Ammon's horn (tissue), 1 donor: ENCODE measurements at regions not wholly inside any gene's neighbourhood (a gene's known extent, or its start where the extent isn't known, plus 50 kb on each side); places are given as distances from the start of the nearest gene placed in this dataset.

Experiments
- DNase-seq: peaks from one replicate; pipeline ENCODE4 v3.0.0-alpha.2; 2016; ENCODE audit warnings: low spot score

GRCh38 chr2:176647325-176648165 is 378.3 kb downstream of the MTX2 start:
- no peak for DNase-seq

GRCh38 chr2:176648700-176649297 is 379.6 kb downstream of the MTX2 start:
- no peak for DNase-seq

DNA sequence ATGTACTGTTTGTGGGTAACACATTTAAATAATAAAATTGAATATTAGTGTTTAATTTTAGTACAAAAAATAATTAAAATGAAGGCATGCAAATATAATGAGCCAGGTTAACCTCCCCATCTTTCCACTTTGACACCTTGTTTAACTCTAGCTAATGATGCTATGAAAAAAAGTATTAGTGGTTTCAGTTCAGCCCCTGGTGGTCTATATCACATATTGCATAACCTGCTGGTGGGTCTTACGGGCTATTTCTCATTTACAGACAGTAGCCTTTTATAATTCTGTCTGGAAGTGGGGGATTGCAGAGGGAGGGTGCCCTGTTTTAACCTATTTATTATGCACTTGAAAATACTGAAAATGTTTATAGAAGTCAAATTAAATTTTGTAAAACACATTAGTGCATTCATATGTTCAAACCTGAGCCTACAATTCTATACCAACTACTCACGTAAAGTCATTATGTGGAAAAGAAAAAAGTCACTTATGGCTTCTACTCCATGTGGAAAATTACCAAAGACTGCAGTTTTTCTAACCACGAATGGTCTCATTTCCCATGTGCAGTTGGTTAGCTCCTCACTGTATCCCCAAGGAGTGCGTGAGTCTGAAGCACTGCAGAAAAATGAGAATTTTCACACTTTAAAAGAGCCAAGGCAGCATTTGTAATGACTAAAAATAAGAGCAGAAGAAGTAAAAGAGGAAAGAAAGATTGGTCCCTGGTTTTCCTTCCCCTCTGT is 381.0 kb downstream of the MTX2 start:
- no peak for DNase-seq

DNA sequence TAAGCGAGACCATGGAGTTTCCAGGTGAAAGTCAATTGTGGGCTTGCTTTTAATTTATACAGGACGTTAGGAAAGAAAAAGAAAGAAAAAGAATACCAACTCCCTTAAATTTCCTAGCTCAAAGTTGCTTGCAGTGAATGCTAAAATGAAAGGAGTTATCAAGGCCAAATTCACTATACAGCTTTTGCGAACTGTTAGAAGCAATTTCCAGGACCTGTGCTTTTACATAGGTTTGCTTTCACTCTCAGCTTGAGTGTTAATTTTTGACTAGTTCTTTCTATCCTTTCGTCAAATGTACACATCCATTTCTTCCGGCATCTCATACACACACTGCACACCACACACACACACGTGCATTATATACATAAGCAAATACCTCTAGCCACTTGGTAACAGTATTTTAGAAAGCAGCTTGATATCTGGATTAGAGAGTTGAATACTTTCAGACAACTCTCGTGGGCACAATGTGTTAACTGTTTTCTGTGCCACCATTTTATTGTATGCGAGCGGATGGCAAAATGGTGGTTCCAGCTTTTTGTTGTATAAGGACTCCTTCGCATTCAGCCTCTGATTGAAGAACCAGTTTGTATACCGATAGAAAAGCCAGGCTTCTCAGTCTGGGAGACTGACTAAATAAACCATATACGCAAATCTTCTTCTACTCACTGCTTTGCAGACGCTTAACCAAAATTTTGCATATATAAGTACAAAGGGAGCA is 381.8 kb downstream of the MTX2 start:
- DNase-seq = no peak

GRCh38 chr2:176652300-176653182 is 383.3 kb downstream of the MTX2 start:
- DNase-seq = peak; percentile 74

GRCh38 chr2:176653479-176654443 is 384.5 kb downstream of the MTX2 start:
- DNase-seq = peak; percentile 79

DNA sequence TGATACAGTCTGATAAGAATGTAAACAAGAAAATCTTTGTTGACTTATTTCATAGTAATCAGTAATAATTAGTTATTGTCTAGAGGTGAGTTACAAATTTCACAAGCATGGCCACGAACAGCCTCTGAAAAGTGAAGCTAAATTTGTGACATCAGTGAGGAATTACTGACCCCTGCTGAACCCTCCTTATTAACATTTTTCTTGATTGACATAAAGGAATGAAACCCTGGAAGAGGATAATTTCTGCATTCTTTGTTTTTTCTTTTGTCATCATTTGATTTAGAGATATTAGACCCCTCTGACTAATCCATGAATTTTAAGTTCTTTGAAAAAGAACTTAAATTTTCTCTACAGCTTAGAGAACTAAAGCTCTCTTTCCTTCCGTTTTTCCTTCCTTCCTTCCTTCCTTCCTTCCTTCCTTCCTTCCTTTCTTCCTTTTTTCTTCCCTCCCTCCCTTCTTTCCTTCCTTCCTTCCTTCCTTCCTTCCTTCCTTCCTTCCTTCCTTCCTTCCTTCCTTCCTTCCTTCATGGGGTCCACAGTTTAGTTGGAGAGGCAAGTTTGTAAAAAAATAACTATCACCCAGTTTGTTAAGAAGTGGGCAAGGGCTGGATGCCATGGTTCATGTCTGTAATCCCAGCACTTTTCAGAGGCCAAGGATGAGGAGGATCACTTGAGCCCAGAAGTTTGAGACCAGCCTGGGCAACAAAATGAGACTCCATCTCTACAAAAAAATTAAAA is 387.0 kb downstream of the MTX2 start:
- DNase-seq = no peak

DNA sequence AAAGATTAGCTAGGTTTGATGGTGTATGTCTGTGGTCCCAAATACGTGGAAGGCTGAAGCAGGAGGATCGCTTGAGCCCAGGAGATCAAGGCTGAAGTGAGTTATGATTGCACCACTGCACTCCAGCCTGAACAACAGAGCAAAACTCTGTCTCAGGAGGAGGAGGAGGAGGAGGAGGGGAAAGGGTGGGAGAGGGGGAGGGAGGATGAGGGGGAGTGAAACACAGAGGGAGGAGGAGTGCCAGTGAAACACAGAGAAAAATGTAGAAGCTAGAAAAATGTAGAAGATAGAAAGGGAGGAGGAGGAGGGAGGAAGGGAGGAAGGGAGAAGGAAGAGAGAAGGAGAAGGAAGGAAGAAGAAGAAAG is 387.5 kb downstream of the MTX2 start:
- DNase-seq = no peak

GRCh38 chr2:176657393-176657792 is 388.2 kb downstream of the MTX2 start:
- DNase-seq = no peak

DNA sequence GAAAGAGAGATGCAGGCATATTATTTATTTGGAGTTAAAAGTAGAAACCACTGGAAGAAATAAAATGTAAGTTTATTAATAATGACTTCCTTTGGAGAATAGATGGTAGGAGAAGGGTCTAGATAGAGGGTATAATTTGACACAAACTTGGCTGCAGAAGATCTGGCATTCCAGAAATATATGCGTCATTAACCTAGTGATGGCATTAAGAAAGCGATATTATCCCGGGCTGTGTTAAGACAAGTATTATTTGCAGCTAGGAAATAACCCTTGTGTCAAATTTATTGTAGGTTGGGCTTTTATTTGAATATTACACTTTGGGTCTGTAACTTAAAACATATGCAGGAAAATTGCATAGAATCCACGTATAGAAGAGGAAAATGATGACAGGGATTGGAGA is 389.5 kb downstream of the MTX2 start:
- no peak for DNase-seq

- no peak for DNase-seq
Observed at GRCh38 chr2:176662753-176663152, 393.5 kb downstream of the MTX2 start.

- DNase-seq = no peak
Observed at GRCh38 chr2:176664478-176664877, 395.2 kb downstream of the MTX2 start.

DNA sequence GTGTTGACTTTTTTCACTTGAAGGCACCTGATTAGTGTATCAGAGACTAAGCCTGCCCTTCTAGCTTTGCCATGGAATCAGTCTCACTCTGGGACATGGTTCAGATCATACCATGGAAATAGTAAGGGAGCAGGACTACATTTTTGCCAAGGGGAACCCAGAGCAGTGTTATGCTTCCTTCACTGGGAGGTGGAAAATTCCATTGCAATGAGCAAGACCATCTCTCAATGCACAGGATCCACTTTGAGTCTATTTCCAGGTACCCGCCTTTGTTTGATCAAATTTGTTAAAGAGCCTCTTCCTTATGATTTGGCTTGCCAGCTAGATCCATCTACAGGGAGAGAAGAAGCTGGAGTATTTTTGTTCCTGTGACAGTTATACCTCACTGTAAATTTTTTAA is 395.8 kb downstream of the MTX2 start:
- no peak for DNase-seq

GRCh38 chr2:176668912-176669311 is 399.7 kb downstream of the MTX2 start:
- no peak for DNase-seq

- no peak for DNase-seq
Observed at GRCh38 chr2:176669398-176670174, 400.3 kb downstream of the MTX2 start.

DNA sequence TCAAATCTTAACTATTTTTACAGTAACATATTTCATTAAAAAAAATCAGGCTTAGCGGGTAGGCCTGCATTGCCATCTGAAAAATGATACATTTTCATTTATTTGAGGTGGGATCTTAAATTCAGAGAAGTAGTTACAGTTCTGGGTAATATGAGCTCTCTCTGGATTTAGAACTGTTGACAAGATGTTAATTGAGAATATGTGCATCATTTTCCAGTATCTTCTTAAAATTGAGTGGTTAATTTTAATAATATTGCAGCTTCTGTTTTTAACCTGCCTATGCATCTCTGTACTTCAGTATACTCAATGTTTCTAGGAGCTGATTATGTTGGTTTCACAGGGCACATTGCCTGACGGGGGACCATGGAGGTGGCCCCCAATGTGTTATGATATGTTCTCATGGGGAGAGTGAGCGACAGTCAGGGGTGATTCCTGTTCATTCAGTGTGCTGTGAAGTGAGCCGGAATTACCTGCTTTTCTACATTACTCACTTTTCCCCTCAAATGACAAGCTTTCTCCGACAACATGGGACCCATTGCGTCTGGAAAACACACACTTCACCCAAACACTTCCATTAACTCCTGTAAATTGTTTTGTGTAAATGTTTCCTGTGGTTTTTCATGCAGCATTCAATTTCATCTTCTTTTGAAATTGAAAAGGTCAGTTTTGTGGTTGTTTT is 406.2 kb downstream of the MTX2 start:
- no peak for DNase-seq

GRCh38 chr2:176677746-176678265 is 408.6 kb downstream of the MTX2 start:
- DNase-seq = no peak

- DNase-seq = no peak
Observed at GRCh38 chr2:176678571-176678970, 409.3 kb downstream of the MTX2 start.
